CD4-positive, alpha-beta T cell treated with Interleukin-6 for 4 hours (primary cell): ENCODE measurements at regions not wholly inside any gene's neighbourhood (a gene's known extent, or its start where the extent isn't known, plus 50 kb on each side); places are given as distances from the start of the nearest gene placed in this dataset.

Source experiments
- DNase-seq: peaks from one replicate; pipeline ENCODE4 v3.0.0-alpha.2; 2020; ENCODE audit warnings: mixed read lengths

DNA sequence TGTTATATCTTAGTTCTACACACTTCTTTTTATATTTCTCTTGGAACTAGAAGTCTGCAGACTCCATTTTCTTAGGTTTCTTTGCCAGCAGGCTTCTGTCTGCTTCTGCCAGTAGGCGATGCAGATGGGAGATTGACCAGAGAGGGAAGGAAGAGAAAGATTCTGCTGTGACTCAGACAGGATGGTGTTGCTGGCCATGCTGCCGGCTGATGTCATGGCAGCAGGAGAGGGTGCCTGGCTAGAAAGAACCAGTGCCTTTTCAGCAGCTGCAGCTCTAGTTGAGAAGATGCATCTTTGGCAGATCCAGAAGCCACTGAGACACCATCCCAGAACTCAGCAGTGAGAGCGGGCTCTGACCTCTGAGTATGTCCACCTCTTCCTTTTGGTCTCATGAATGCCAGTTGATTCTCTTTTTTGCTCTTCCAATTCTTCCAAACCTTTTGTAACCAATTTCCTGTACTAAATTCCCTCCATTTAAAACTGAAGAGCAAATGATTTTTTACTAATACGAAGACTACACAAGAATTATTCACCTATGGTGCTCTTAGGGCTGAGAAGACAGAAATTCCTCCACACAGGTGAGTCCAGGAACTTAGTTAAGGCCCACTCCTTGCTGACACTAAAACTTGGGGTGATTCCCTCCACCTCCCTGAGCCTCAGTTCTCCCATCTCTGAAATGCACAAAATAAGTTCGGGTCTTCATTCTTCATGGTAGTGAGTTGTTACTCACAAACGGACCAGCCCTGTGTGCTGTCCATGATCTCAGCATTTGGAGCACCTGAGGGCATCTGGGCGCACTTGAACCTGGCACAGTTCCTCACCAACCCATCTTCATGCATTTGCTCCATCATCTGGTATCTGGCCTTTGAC is 200.7 kb downstream of the MYCN start:
- DNase-seq: no peak

DNA sequence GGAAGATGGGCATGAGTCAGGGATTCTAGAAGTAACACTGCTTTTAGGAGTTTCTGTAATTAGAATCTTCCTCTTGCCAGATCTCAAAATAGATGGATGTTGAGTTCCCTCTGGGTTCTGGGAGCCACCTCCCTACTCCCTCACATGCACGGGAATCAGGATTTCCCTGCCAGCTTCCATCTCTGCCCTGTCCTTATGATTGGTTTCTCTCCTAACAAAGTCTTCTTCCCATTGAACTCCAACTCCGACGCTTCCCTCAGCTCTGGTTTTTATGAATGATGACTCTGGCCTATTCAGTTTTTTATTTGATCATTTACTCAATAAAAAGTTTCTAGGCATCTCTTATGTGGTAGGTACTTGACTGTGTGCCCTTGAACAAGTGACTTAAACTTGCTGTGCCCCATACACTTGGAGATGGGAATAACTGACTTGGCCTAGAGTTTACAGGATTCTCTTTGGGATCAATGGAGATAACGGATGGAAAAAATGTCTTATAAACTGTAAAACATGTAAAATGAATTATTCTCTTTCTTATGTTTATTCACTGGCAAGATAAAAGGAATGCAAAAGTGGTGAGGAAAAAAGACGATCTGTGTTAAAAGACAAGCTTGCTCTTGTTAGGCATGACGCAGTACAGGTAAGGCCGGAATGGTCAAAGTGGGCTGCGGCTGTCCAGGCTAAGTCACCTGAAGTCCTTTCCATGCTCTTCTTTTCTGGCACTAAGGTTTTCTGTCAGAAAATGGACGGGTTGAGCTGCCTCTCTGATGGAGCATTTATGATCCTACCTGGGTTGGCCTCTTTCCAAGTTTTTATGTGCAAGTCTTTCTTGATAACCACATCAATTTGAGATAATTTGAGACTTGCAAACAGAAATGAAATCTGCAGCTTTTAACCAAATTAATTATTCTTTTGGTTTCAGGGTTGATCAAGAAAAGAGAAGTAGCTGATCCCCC is 199.6 kb downstream of the MYCN start:
- DNase-seq: no peak

GRCh38 chr2:16138811-16139662 is 198.7 kb downstream of the MYCN start:
- DNase-seq: no peak

GRCh38 chr2:16137080-16137755 is 196.9 kb downstream of the MYCN start:
- DNase-seq: no peak

GRCh38 chr2:16136461-16137035 is 196.2 kb downstream of the MYCN start:
- DNase-seq: no peak

DNA sequence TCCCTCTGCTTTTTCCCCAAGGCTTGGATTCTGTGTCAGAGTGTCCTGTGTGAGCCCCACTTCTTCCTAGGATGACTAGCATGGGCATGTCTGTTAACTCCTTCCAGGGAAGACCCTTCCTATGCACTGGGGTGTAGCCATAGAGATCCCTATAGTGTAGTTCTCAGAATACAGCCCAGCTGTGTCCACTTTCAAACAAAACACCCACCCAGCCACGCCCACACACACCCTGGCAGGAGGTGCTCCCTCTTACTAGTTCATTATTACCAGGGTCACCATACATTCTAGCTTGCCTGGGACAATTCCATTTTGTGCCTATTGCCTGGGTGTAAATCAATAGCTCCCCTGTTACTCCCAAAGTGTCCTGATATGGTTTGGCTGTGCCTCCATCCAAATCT is 195.6 kb downstream of the MYCN start:
- DNase-seq: no peak

- no peak for DNase-seq
These were observed 195.0 kb downstream of the MYCN start for GRCh38 chr2:16135196-16135912.

DNA sequence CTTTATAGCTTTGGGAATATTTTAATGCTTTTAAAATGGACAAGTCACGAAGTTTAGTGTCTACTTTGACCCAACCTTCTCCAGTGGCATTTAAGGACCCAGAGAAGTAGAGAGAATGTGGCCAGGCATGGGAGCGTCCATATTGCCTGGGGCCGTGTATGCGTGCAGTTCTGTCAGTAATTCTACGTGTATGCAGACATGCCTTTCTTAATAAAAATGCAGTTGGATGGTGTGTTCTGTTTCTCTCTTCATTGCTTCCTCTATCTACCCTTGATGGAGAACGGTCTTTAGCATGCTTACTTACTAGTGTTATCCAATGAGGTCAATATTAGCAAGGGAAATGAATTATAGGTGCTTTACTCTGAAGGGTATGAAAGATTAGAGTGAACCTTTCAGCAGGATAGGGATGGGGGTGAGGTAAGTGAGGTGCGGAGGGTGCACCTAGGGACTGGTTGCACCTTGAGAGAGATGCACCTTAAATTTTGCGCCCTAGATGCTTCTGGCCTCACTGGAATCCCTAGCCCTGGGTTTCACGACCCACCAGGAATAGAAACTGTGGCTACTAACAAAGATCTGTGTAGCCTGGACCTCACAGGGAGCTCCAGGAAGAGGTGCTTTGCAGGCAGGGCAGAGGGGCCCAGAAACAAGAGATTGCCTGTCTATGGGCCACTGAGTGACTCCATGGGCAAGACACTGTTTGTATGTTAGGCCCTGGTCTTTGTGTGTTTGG is 194.3 kb downstream of the MYCN start:
- no peak for DNase-seq

DNA sequence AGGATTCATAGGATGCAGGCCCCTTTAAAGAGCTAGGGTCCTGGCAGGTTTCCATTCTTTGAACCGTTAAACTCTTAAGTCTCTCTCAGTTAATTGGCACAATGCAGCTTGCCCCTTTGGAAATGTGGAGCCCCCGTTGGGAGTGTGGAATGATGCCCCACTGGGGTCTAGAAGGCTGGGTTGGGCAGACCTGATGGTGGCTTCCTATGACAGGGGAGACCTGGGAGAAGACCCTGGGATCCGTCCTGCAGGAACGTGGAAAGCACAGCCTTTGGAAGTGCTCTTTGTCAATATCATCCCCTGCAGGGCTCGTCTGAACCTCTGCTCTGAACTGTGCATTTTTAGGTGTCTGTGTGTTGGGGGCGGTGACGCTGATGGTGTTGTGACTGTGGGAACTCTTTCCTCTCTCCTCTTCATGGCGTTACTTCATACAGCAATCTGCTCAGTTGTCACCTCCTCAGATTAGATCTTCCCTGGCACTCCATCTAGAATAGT is 190.6 kb downstream of the MYCN start:
- DNase-seq: no peak

GRCh38 chr2:16130541-16130880 is 190.2 kb downstream of the MYCN start:
- no peak for DNase-seq

- DNase-seq: no peak
These were observed 189.6 kb downstream of the MYCN start for GRCh38 chr2:16129716-16130540.

GRCh38 chr2:16128746-16129610 is 188.6 kb downstream of the MYCN start:
- no peak for DNase-seq

- no peak for DNase-seq
These were observed 187.6 kb downstream of the MYCN start for GRCh38 chr2:16127958-16128357.

GRCh38 chr2:16127276-16127940 is 187.1 kb downstream of the MYCN start:
- no peak for DNase-seq

GRCh38 chr2:16126517-16127275 is 186.3 kb downstream of the MYCN start:
- DNase-seq: no peak

GRCh38 chr2:16125614-16126516 is 185.5 kb downstream of the MYCN start:
- DNase-seq: no peak
